H1 (cell line): ENCODE measurements at regions not wholly inside any gene's neighbourhood (a gene's known extent, or its start where the extent isn't known, plus 50 kb on each side); places are given as distances from the start of the nearest gene placed in this dataset.

Experiments
- CTCF ChIA-PET: fragments of 300-600 bp; sonication (Branson Sonifier 250); formaldehyde crosslinking; loops from one replicate; lab custom pipeline; 2021; ENCODE audit not compliant: partially characterized antibody; lab: Charles Lee
- POLR2A ChIA-PET: fragments of 300-600 bp; sonication (Branson Sonifier 250); formaldehyde crosslinking; loops from one replicate; lab custom pipeline; 2021; ENCODE audit warnings: inconsistent platforms; ENCODE audit not compliant: partially characterized antibody; lab: Charles Lee
- DNase-seq, 2 experiments: peaks; one replicate each; pipeline versions ENCODE4 v3.0.0 to v3.0.0-alpha.2; 2010 to 2022; ENCODE audit warnings: low spot score in 2 of 2, low read depth in 1 of 2, mixed read lengths in 1 of 2
- FAIRE-seq: peaks from 2 replicates; lab custom pipeline; 2011; peaks lifted over from hg19 to GRCh38; lab: Jason Lieb, UNC
- H2AFZ ChIP-seq: 2 replicates; pipeline ENCODE4 v1.8.1; 2012; ENCODE audit warnings: low read length, inconsistent platforms
- H2AK5ac ChIP-seq: 2 replicates; pipeline ENCODE4 v1.6.1; 2013; ENCODE audit warnings: low read depth, low read length
- H2BK120ac ChIP-seq: replicated peaks from 2 replicates; pipeline ENCODE3; 2013; ENCODE audit warnings: low read depth, low read length, inconsistent platforms
- H2BK12ac ChIP-seq: 2 replicates; pipeline ENCODE4 v1.6.1; 2013; ENCODE audit warnings: low read depth, low read length
- H2BK15ac ChIP-seq: 2 replicates; pipeline ENCODE4 v1.6.1; 2013; ENCODE audit warnings: low read length
- H2BK20ac ChIP-seq: 2 replicates; pipeline ENCODE4 v1.6.1; 2013; ENCODE audit warnings: low read length
- H2BK5ac ChIP-seq: 2 replicates; pipeline ENCODE4 v1.6.1; 2013; ENCODE audit warnings: low read depth, low read length
- H3K14ac ChIP-seq: 2 replicates; pipeline ENCODE4 v1.6.1; 2013; ENCODE audit warnings: inconsistent platforms; ENCODE audit not compliant: insufficient read length
- H3K18ac ChIP-seq: 2 replicates; pipeline ENCODE4 v1.6.1; 2013; ENCODE audit warnings: low read length; ENCODE audit errors: extremely low read depth
- H3K23ac ChIP-seq: 2 replicates; pipeline ENCODE4 v1.6.1; 2013; ENCODE audit warnings: inconsistent platforms; ENCODE audit not compliant: insufficient read length
- H3K23me2 ChIP-seq: 2 replicates; pipeline ENCODE4 v1.6.1; 2013; ENCODE audit warnings: low read depth, low read length
- H3K27ac ChIP-seq: 2 replicates; pipeline ENCODE4 v1.6.1; 2011; ENCODE audit warnings: low read depth, low read length, inconsistent platforms
- H3K27me3 ChIP-seq, 4 experiments: replicated peaks in 1 of 4; 1 replicate in 1 of 4; 2 replicates in 3 of 4; pipeline versions ENCODE4 v1.6.1 to v1.8.1; 2011 to 2013; ENCODE audit warnings: low read length in 3 of 4, mild to moderate bottlenecking in 3 of 4, inconsistent platforms in 2 of 4, mixed read lengths in 2 of 4, moderate library complexity in 1 of 4; ENCODE audit not compliant: control insufficient read depth in 3 of 4, insufficient read depth in 3 of 4; ENCODE audit errors: extremely low read depth in 1 of 4
- H3K36me3 ChIP-seq, 4 experiments: 2 replicates each; pipeline versions ENCODE4 v1.6.1 to v1.8.1; 2011 to 2013; ENCODE audit warnings: mild to moderate bottlenecking in 4 of 4, low read length in 3 of 4, moderate library complexity in 2 of 4, control low read depth in 1 of 4, inconsistent platforms in 1 of 4; ENCODE audit not compliant: insufficient read depth in 4 of 4, control insufficient read depth in 2 of 4
- H3K4ac ChIP-seq: replicated peaks from 2 replicates; pipeline ENCODE3; 2013; ENCODE audit warnings: low read length, low read depth, mixed read lengths, inconsistent platforms; ENCODE audit not compliant: insufficient read length
- H3K4me1 ChIP-seq, 4 experiments: replicated peaks in 1 of 4; 1 replicate in 1 of 4; 2 replicates in 3 of 4; pipeline versions ENCODE4 v1.6.1 to v1.8.1; 2011 to 2013; ENCODE audit warnings: low read length in 3 of 4, inconsistent platforms in 2 of 4, mixed read lengths in 1 of 4; ENCODE audit not compliant: insufficient read depth in 4 of 4, control insufficient read depth in 3 of 4
- H3K4me2 ChIP-seq, 2 experiments: 2 replicates each; pipeline versions ENCODE4 v1.6.1 to v1.8.1; 2011 to 2013; ENCODE audit warnings: low read depth in 2 of 2, low read length in 2 of 2, control low read depth in 1 of 2, inconsistent platforms in 1 of 2, mild to moderate bottlenecking in 1 of 2; ENCODE audit not compliant: insufficient read depth in 1 of 2
- H3K4me3 ChIP-seq, 4 experiments: fragments of 200-600, 300-600 bp in 1 of 4; sonication (generic), shearing (Covaris generic), sonication (Bioruptor Twin) in 1 of 4; 2 replicates each; pipeline versions ENCODE4 v1.5.1 to v1.8.1; 2011 to 2016; ENCODE audit warnings: low read length in 4 of 4, low read depth in 3 of 4, control low read depth in 2 of 4, inconsistent platforms in 2 of 4, mild to moderate bottlenecking in 2 of 4, mixed read lengths in 1 of 4, moderate library complexity in 1 of 4; ENCODE audit not compliant: insufficient read depth in 2 of 4; ENCODE audit errors: extremely low read depth in 1 of 4
- H3K56ac ChIP-seq: replicated peaks from 2 replicates; pipeline ENCODE3; 2013; ENCODE audit warnings: low read depth, mild to moderate bottlenecking, mixed read lengths, low read length, inconsistent platforms; ENCODE audit not compliant: insufficient read length
- H3K79me1 ChIP-seq: 2 replicates; pipeline ENCODE4 v1.6.1; 2013; ENCODE audit warnings: low read depth, low read length, control low read depth
- H3K79me2 ChIP-seq, 2 experiments: 2 replicates each; pipeline versions ENCODE4 v1.6.1 to v1.8.1; 2012 to 2013; ENCODE audit warnings: low read length in 2 of 2, mild to moderate bottlenecking in 2 of 2, inconsistent platforms in 1 of 2; ENCODE audit not compliant: insufficient read depth in 2 of 2, control insufficient read depth in 1 of 2
- H3K9ac ChIP-seq, 4 experiments: replicated peaks in 1 of 4; 1 replicate in 1 of 4; 2 replicates in 3 of 4; pipeline versions ENCODE4 v1.6.1 to v1.8.1; 2011 to 2013; ENCODE audit warnings: low read depth in 3 of 4, low read length in 3 of 4, control low read depth in 2 of 4, mild to moderate bottlenecking in 2 of 4, moderate library complexity in 2 of 4, inconsistent platforms in 1 of 4; ENCODE audit errors: extremely low read depth in 1 of 4
- H3K9me3 ChIP-seq, 2 experiments: 2 replicates each; pipeline versions ENCODE4 v1.6.1 to v1.8.1; 2012 to 2013; ENCODE audit warnings: mild to moderate bottlenecking in 2 of 2, moderate library complexity in 2 of 2, control low read depth in 1 of 2, inconsistent platforms in 1 of 2, low read depth in 1 of 2, low read length in 1 of 2, mixed read lengths in 1 of 2; ENCODE audit not compliant: insufficient read depth in 2 of 2
- H4K20me1 ChIP-seq, 2 experiments: replicated peaks in 1 of 2; 2 replicates each; pipeline versions ENCODE3 to v1.8.1; 2011 to 2013; ENCODE audit warnings: inconsistent platforms in 2 of 2, low read length in 2 of 2, mild to moderate bottlenecking in 1 of 2; ENCODE audit not compliant: insufficient read depth in 2 of 2, control insufficient read depth in 1 of 2
- H4K5ac ChIP-seq: 2 replicates; pipeline ENCODE4 v1.6.1; 2013; ENCODE audit warnings: low read length, low read depth, mixed read lengths, inconsistent platforms; ENCODE audit not compliant: insufficient read length
- H4K8ac ChIP-seq: 2 replicates; pipeline ENCODE4 v1.8.0; 2013; ENCODE audit warnings: mild to moderate bottlenecking, moderate library complexity, low read length, inconsistent platforms; ENCODE audit not compliant: insufficient read depth; ENCODE audit errors: extremely low read depth
- H4K91ac ChIP-seq: replicated peaks from 2 replicates; pipeline ENCODE3; 2013; ENCODE audit warnings: low read length, mixed read lengths, inconsistent platforms; ENCODE audit not compliant: insufficient read length
- CHD2 ChIP-seq: IDR thresholded peaks from 2 replicates; pipeline ENCODE4 v1.6.1; 2012; ENCODE audit warnings: low read length, improper control_type of control experiment
- GTF2F1 ChIP-seq: IDR thresholded peaks from 2 replicates; pipeline ENCODE4 v1.6.1; 2012; ENCODE audit warnings: low read depth, low read length, improper control_type of control experiment, borderline replicate concordance
- SAP30 ChIP-seq: fragments of 300-600 bp; sonication (generic); IDR thresholded peaks from 2 replicates; pipeline ENCODE4 v1.7.1; 2012; ENCODE audit warnings: low read length, moderate library complexity, mild to moderate bottlenecking, inconsistent platforms; ENCODE audit not compliant: insufficient read depth, insufficient replicate concordance
- WGBS, 2 experiments: shearing (Covaris generic) in 1 of 2; methylation state at CpG; one replicate each; pipeline versions ENCODE4 v1.1.6 to v1.1.7; 2013 to 2015; ENCODE audit warnings: low lambda C conversion rate in 2 of 2, mixed read lengths in 2 of 2, inconsistent platforms in 1 of 2, low coverage in 1 of 2, missing lambda C conversion rate in 1 of 2; ENCODE audit not compliant: insufficient replicate concordance in 2 of 2, insufficient coverage in 1 of 2, insufficient read length in 1 of 2; ENCODE audit errors: extremely low coverage in 1 of 2, missing lambda C conversion rate in 1 of 2; 5-methylcytosine and 5-hydroxymethylcytosine counted together

GRCh38 chr2:78145395-78145996 lies 623.3 kb upstream of the LRRTM4 start:
- WGBS, 2 experiments = 90% methylated on average over 9 of the region's 9 CpGs; no CpG with 5 or more reads in 1 of the 2 experiments
- DNase-seq (no peak), FAIRE-seq (no peak)
- Histone ChIP-seq H4K20me1 (peaks cover 0 to 1% of the 10 kb centered on the region in 2 experiments), H3K27me3 (no peaks in the 10 kb centered on the region), H4K91ac (no peak overlapping the region), H3K36me3 (no peaks in the 10 kb centered on the region), H3K18ac (no peak overlapping the region), H3K23ac (no peak overlapping the region), H2BK120ac (no peak overlapping the region), H2AK5ac (no peak overlapping the region), H3K23me2 (no peaks in the 10 kb centered on the region), H3K79me1 (no peaks in the 10 kb centered on the region), H3K9ac (no peak overlapping the region), H3K79me2 (no peaks in the 10 kb centered on the region), H2AFZ (no peak overlapping the region), H3K4ac (no peak overlapping the region), H4K8ac (peak overlapping the region; percentile 68; the same call in 1 of the 2 replicates), H3K4me1 (no peaks in the 10 kb centered on the region), H2BK12ac (no peak overlapping the region), H3K4me3 (no peak overlapping the region), H3K14ac (no peak overlapping the region), H4K5ac (no peak overlapping the region), H3K9me3 (no peaks in the 10 kb centered on the region; a peak in 1 of 4 replicates), H2BK20ac (no peak overlapping the region), H2BK15ac (no peak overlapping the region), H3K56ac (no peak overlapping the region), H3K27ac (no peak overlapping the region), H3K4me2 (no peak overlapping the region), H2BK5ac (no peak overlapping the region)
- CTCF ChIA-PET = no interaction called here
- TF ChIP-seq CHD2 (no peak), SAP30 (no peak), GTF2F1 (no peak)
- POLR2A ChIA-PET = no interaction called here
